HG03139 (cell line): ENCODE measurements at regions not wholly inside any gene's neighbourhood (a gene's known extent, or its start where the extent isn't known, plus 50 kb on each side); places are given as distances from the start of the nearest gene placed in this dataset.

Experiments used
- ATAC-seq: cut with Tn5 transposase; IDR thresholded peaks from one replicate; pipeline ENCODE4 v1.9.1; 2021; ENCODE audit not compliant: unreplicated experiment

DNA sequence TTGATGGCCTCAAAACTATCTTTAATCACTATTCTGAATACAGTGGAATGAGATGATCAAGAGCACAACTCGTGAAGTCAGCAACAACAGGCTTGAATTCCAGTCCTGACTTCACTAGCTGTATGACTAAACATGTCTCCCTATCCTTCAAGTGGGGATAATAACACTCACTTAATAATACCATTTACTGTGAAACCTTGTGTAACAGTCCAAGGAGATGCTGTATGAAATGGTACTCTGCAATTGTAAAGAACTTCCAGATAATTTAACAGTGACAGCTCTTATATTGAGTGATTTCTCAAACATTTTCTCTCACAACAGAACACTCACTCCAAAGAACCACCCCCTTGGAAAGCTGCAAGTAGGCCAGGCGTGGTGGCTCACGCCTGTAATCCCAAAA lies 823.1 kb downstream of the DIAPH3 start:
- no peak for ATAC-seq

DNA sequence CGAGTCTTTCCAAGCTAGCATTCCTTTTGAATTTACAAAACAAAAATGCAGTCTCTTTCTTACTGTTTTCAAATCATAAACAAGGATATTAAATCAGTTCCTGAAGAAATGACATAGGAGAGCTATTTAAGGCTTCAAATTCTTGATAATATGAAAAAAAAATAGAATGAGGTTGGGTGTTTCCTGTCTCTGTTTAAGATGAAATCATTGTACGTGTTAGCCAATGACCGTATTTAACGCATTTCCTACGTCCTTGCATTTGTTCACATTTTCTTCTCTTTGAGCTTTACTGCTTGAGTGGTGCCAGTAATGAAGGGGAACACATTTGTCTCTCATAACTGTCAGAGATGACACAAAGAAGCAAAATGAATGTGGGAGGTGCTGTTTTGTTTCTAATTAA lies 821.3 kb downstream of the DIAPH3 start:
- no peak for ATAC-seq

DNA sequence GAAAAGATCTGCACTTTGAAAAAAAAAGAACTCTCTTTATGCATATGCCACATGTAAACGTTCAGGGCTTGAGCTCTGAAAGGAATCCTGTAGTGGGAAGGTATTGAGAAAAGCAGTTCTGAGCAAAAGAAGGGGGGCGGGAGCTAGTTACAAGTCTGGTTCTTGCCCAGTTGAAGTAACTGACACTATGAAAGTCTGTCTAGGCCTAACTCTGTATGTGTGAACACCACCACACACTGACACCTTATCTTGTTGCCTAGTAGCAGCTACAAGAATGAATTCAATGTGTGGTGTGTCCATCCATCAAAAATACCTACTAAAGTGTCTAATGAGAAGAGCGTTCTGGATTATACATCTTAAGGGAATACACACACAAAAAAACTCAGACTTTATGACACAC lies 820.6 kb downstream of the DIAPH3 start:
- ATAC-seq, result no peak

DNA sequence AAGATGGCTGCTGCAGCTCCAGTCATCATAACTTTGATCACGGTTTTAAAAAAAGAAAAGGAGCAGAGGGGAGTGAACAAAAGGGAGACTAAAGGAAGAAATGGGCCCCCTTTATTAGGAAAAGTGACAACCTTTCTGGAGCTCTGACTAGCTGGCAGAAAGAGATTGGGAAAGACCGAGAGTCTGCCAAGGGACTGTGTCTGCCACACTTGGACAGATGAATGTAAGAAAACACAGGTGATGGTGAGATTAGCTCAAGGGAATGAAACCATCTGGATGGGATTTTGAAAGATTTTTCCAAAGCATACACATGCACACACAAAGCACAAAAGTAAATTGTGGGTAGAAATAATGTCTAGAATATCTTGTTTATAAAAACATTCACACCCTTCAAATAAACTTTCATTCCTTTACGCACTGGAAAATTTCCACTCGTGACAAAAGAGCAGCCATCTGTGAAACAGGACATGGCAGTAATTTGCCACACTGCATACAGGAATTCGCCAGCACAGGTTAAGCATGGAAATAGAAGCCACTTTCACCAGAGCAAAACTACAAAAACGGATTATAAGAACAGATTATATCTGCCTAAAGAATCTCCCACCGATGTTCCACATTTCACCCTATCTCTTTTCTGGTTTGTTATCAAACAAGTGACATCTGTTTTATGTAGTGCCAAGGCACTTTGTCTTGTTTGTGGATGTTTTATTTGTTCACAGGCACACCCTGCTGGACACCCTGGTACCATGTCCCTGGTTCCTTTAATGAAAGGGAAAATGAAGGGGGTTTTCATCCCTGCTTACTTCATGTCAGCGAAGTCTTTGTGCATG lies 819.5 kb downstream of the DIAPH3 start:
- ATAC-seq, result no peak

DNA sequence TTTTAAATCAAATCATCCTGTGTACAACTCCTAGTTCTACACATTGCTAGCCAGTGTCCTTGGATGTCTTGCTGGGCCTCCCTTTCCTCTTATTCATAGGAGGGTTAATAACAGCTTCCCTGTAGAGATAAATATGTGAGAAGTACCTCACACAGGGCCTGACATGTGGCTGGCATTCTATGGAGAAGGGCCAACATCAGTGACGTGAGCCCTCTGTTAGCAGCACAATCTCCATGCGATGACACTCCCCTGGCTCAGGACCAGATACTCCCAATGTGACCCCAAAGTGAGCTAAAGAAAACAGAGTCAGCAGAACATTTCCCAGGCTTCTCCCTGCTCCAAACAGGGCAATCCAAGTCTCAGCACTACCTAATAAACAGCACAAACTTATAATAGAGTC lies 818.4 kb downstream of the DIAPH3 start:
- ATAC-seq, result no peak

DNA sequence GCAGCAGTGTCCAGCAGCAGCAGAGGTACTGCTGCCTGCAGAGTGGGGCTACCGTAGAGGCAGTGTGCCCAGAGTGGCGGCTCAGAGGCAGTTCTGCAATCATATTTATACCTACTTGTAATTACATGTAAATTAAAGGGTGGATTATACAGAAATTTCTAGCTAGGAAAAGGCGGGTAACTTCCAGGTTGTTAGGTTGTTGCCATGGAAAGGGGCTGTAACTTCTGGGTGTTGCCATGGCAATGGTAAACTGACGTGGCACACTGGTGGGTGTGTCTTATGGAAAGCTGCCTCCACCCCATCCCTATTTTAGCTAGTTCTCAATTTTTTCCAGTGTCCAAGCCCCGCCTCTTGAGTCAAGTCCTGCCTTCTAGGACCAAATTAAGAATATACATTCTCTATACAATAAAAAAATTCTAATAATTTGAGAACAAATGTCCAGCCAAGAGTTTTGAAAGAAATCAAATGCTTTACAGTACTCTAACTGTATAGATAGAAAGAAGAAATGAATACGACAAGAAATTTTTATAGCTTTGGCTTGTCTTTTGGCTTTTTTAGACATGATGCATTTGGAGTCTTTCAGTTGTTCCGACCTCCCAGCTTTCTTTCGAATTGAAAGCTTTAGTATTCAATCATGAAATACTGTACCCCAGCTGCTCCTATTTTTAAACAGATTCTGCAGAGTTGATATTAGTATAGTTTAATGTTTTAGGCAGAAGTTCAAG lies 816.6 kb downstream of the DIAPH3 start:
- no peak for ATAC-seq

DNA sequence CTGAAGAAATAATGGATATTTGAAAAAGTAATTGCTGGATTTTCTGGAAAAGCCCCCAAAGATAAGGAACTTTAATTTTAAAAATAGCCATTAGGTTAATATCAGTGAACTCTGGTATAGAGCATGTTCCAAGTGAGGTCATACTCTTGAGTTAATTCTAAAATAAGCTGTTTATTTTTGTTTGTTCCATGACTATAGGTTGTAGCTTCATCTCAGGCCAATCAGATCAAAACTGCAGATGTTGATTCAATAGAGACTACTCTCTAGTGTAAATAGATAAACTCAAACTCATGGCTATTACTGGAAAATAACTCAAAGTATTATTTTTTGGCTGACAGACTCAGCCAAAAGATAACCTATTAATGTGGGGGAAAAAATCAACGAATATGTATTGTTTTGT lies 815.1 kb downstream of the DIAPH3 start:
- no peak for ATAC-seq

DNA sequence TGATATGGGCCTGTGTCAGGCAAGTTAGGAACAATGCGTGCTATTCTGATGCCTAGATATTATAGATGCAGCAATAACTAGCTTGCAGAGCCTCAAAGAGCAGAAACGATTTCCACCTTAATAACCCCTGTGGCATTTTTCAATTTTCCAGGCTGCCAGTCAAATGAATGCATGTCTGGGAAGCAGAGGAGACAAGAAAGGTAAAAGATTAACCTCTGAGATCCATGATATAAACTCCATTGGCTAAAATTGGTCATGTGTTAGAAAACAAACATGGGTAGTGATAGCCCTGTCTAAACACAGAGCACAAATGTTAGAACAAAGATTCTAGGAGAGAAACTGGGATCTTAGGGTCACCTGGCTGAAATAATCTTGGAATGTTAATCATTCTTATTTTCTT lies 811.1 kb downstream of the DIAPH3 start:
- ATAC-seq, result no peak

DNA sequence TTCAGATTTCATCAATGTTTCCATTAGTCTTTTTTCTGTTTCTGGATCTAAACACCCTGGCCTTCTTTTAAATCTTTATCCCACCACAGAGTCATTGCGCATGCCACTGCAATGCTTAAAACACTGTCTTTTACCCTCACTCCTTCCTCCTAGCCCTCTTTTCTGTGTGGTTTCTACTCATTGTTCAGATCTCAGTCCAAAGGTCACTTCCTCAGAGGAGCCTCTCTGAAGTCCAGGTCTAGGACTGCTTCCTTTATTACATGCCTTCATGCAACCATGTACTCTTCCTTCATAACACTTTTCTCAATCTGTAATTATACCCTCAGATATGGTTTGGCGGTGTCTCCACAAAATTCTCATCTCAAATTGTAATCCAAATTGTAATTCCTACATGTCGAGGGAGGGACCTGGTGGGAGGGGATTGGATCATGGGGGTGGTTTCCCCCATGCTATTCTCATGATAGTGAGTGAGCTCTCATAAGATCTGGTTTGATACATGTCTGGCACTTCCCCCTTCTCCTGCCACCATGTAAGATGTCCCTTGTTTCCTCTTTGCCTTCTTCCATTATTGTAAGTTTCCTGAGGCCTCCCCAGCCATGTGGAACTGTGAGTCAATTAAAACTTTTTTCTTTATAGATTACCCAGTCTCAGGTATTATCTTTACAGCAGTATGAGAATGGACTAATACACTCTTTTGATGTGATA lies 808.9 kb downstream of the DIAPH3 start:
- no peak for ATAC-seq

DNA sequence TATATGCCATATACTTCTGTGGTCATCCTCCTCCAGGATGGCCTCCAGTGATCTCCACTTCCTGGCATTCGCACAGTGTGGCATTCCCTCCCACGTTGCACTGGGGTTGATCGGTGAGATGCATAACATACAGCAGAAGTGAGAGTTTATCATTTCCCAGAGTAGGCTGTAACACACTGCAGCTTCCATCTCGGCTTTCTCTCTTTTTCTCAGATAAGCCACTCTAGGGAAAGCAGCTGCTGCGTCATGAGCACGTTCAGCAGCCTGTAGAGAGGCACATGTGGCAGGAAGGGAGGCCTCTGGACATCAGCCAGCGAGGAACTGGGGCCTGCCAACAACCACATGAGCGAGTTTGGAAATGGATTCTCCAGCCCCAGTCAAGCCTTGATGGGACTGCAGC lies 807.1 kb downstream of the DIAPH3 start:
- no peak for ATAC-seq

DNA sequence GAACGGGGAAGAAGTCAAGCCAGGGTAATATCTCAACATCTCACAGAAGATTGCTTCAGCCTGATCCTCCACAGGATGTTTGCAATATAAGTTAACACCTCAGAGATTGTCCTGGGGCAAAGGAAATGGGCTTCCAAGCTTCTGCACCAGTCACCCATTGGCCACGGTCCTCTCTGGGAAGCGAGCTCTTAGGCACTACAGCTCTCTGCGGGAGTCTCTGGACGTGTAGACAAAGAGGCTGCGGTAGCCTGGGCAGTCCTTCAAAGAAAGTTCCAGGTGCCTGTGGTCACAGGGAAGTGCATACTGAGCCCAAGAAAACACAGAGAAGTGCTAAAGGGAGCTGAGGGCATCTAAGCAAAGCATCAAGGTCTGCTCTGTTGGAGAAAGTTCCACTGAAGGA lies 805.7 kb downstream of the DIAPH3 start:
- ATAC-seq, result no peak

DNA sequence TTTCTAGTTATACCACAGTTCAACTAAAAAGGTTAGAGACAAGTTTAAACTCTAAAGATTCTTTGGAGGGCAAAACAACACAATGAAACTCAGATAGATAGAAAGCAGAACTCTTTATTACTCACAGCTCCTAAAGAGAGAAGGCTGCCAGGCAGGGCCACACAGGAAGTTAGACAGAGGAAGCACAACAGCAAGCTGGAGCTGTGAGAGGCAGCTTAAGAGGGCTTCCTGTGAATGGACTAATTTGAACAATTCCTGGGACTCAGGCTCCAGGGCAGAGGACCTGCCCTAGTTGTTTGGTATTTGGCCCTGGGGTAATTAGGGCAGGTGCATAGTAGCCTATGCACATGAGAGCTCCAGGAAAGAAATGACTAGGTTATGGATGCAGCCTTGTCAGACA lies 803.6 kb downstream of the DIAPH3 start:
- ATAC-seq, result no peak

DNA sequence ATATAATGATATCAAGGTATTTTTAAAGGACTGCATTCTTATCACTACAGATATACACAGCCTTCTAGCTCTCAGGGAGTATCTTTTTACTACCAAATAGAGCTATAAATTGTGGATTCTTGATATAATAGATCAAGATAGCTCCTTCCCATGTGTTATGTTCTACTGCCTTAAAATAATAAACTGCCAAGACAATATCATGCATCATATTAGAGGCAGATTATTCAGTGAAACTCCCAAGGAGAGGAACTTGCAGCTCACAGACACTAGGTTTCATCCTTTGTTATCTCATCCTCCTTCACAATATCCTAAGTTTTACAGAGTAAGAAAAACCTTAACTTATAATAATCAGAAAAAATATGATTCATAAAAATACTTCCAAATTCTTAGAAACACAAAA lies 802.8 kb downstream of the DIAPH3 start:
- ATAC-seq, result no peak

DNA sequence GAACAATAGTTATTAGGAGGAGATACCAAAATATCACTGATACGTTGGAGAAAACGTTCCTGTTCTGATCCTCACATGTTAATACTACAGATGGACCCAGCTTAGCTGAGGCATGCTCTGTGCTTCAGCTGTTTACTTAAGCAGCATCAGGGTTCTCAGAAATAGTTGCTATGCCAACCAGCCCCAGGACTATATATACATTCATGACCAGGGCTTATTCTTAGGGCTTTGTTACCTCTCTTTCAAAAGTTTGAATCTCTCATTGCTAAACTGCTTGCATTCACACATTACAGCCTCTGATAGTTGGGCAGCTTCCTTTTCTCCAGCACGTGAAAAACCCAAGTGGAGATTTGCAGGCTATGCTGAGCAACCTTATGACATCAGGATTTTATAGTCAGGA lies 800.4 kb downstream of the DIAPH3 start:
- no peak for ATAC-seq

DNA sequence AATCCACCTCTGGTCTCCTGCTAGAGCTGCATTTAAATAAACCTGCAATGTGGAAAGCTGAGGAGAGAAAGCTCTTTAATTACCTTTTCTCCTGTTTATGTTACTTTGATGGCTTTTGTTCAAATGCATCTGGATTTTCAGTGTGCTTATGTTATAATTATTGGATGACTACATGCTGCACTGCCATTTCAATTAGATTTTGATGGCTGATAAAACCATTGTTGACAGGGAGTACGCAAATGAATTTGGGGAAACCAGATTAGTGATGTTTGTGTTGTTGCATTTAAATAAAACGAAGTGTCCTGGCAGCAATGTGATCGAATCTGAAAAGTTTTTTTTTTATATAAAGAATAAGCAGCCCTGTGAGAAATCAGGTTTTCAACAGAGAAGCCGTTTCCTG lies 799.8 kb downstream of the DIAPH3 start:
- no peak for ATAC-seq

DNA sequence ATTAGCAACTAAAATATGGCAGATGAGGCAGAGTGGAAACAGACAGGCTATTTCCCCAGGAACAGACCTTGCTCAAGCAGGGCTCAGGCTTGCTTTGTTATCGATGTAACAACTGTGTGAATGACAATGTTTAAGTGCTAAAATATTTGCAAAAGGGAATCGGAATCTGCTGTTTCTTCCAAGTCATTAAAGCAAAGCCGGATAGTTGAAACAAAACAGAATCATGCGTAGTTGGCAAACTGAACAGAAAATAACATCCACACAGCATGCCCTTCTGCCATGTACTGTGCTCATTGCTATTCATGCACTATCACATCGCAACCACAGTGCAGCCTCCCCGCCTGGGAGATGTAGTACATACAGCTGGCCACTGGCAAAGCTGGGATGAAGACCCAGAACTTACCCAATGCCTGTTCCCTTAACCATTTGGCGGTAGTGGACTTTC lies 799.1 kb downstream of the DIAPH3 start:
- ATAC-seq, result no peak

DNA sequence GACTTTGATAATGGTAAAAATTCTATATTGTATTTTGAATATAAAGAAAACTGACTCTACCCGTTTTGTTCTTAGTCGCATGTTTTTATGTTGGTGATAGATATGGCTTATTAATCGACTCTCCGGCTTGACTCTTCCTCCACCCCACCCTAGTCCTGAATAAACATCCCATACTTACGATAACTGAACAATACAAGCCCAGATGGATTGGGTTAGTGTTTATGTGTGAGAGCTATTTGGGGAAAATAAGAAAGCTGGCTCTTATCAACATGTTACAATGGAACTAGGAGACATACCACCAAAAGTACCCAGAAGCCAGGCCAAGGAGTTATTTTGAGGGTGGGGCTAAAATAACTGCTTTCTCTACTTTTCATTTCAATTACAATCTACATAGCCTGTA lies 796.3 kb downstream of the DIAPH3 start:
- ATAC-seq, result no peak

DNA sequence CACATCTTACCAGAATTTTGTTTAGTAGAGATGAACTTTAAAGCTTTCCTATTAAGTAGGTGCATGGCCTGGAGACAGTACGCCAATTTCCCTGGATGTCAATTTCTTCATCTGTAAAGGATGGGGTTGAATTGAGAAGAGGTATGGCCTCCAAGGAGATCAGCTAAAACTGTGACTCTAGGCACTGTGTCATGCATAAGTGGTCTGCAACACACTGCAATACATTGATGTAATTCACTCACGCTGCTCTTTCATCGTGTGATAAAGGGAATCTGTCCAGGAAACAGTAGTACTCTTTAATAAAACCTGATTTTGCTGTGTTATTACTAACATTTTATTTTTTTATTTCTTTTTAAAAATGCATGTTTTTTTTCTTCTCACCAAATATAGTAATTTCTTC lies 795.8 kb downstream of the DIAPH3 start:
- ATAC-seq, result no peak

DNA sequence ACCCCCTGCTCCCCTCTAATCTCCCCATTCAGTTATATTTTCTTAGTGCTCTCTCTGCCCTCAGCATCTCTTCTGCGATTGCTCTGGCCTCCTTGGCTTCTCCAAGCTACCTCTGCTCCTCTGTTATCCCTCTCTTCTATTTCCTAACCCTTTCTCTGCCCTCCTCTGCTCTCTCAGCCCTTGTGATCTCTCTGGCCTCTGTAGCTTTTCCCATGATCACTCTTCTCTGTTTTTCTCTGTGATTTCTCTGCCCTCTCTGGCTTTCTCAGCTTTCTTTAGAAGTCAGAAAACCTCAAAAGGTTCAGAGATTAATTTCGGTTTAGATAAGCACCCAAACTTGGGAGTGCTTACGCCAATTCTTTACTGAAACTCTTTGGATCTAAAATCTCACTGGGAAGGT lies 795.0 kb downstream of the DIAPH3 start:
- ATAC-seq, result no peak

DNA sequence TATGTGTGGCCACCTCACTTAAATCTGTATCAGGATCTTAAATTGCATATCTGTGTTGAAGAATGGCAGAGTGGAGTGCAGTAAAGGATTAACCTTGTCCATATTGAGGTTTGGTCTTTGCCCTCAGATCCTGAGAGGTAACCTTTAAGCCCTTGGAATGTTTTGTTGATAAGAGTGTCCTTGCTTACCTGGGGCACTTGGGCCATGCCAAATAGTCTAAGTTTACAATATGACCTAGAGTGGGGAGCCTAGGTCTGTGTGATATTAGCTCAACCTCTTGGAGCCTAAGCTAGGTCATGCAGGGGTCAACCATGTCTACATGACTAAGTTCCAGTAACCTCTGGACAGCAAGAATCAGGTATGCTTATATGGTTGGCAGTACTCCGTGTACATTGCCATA lies 792.5 kb downstream of the DIAPH3 start:
- ATAC-seq, result no peak

DNA sequence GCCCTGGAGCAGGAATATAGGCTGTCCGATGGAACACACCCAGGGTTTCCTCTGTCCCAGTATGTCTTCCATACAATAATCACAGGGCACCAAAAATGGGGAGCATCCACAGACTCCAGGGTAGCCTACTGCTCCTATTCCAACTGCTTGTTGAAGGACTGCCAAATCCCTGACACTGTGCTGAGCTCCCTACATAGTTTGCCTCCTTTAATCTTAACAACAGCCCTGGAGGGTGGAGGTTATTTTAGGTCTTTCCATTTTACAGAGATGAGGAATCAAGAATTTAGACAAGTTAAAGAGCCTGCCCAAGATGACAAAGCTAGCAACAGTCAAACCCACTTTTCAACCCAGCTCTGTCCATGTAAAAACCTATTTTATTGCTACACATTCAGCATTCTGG lies 790.4 kb downstream of the DIAPH3 start:
- no peak for ATAC-seq

DNA sequence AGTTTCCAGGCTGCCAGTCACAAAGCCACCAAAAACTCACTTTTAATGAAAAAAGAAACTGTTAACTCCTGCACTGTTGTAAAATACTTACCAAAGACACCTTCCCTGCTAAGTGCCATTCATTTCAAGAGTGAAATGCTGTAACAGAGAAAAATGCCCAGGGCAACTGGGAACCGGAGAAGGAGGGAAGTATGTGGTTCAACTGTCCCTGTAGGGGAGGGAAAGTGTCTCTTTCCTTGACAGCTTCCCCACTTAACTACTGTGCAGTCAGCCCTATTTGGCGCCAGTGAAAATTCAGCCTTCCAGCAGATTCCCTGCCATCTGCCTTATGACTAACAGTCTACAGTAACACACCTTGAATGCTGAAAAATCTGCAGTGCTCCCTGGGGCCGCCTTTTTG lies 789.0 kb downstream of the DIAPH3 start:
- ATAC-seq, result no peak
